GM12875 (cell line): ENCODE measurements at regions not wholly inside any gene's neighbourhood (a gene's known extent, or its start where the extent isn't known, plus 50 kb on each side); places are given as distances from the start of the nearest gene placed in this dataset.

Experiments used
- H3K4me3 ChIP-seq: one replicate; pipeline ENCODE4 v1.5.1; 2011; ENCODE audit warnings: low read depth, low read length, control low read depth
- CTCF ChIP-seq: IDR thresholded peaks from 2 replicates; pipeline ENCODE4 v1.5.1; 2011; ENCODE audit warnings: low read depth, mild to moderate bottlenecking, control low read depth, inconsistent platforms, low read length, moderate library complexity, borderline replicate concordance; ENCODE audit not compliant: insufficient read depth

DNA sequence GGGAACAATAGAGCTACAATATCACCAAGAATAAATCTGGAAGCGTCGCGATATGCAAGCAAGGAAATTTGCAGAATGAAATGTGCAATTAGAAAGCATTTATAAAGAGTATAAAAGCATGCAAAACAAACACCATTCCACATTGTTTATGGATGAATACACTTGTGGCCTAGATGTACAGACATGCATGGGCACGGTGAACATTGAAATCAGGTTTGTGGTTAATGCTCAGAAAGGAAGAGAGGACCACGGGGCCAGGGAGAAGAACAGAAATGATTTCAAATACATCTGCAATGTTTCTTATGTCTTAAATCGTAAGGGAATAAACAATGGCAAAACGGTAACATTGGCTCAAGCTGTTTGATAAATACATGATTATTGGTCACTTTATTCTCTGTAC lies 235.9 kb downstream of the FOXL1 start:
- no peak for TF ChIP-seq CTCF
- no peak overlapping the region for H3K4me3 ChIP-seq

- no peak for TF ChIP-seq CTCF
- H3K4me3 ChIP-seq, result no peak overlapping the region
Measured at GRCh38 chr16:86816930-86817625, 238.7 kb downstream of the FOXL1 start.

- no peak overlapping the region for H3K4me3 ChIP-seq
- TF ChIP-seq CTCF, result no peak
Measured at GRCh38 chr16:86818671-86819532, 240.6 kb downstream of the FOXL1 start.

GRCh38 chr16:86819533-86819892 lies 241.2 kb downstream of the FOXL1 start:
- no peak overlapping the region for H3K4me3 ChIP-seq
- TF ChIP-seq CTCF, result no peak

GRCh38 chr16:86821895-86822294 lies 243.5 kb downstream of the FOXL1 start:
- no peak for TF ChIP-seq CTCF

DNA sequence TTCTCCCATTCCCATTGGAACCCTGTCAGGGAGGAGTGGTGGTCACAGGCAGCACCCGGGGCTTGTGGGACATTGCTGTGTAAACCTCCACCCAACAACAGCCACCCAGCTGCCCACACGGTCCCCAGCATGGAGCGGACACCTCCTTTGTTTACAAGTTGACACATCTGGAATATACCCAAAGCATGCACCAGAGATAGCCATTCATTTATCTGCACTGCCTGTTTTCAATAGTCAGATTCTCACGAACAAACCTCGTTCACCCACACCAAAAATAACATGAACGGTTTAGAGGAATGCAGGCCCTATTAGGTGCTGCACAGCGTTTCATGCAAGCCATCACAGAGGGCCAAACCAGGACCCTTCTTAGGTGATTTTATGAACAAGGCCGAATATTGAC lies 244.8 kb downstream of the FOXL1 start:
- TF ChIP-seq CTCF, result no peak
- H3K4me3 ChIP-seq, result no peak overlapping the region

More at GRCh38 chr16:86821895-86822294, 243.5 kb downstream of the FOXL1 start:
- no peak overlapping the region for H3K4me3 ChIP-seq
